Prostate gland (tissue), 2 donors: ENCODE measurements at regions not wholly inside any gene's neighbourhood (a gene's known extent, or its start where the extent isn't known, plus 50 kb on each side); places are given as distances from the start of the nearest gene placed in this dataset.

Experiments used
- POLR2A ChIP-seq: fragments of 450-650 bp; IDR thresholded peaks from one replicate; pipeline ENCODE4 v1.6.1; 2016; ENCODE audit warnings: antibody characterized with exemption, mild to moderate bottlenecking
- POLR2AphosphoS5 ChIP-seq: sonication (generic); formaldehyde crosslinking; IDR thresholded peaks from one replicate; pipeline ENCODE4 v1.6.1; 2017; ENCODE audit warnings: antibody characterized with exemption
- TF ChIP-seq, protein P1 (sequence below), 4 experiments: fragments of 200-600 bp in 2 of 4; fragments of 450-650 bp in 2 of 4; sonication (generic) in 2 of 4; IDR thresholded peaks; 1 replicate in 3 of 4; 2 replicates in 1 of 4; pipeline ENCODE4 v1.5.1; 2016 to 2019; ENCODE audit warnings: antibody characterized with exemption in 4 of 4, mild to moderate bottlenecking in 2 of 4, moderate library complexity in 2 of 4

DNA sequence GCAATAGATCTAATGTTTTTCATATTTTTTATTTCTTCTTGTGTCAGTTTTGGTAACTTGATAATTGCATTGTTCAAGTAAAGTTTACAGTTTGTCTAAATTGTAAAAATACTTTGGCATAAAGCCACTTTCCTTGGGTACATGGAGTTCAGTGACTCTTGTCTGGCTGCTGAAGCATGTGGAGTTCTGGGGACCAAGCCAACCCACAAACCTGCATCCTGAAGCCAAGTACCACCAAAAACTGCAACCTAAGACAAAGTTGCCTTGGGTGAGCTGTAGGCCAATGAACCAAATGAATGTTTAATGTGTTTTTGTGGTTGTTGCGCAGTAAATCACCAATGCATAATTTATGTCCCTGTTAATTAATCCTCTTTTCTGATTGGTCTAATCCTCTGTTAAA is 872.6 kb downstream of the BCL11A start:
- no peak for TF ChIP-seq POLR2AphosphoS5
- TF ChIP-seq, protein P1, sequence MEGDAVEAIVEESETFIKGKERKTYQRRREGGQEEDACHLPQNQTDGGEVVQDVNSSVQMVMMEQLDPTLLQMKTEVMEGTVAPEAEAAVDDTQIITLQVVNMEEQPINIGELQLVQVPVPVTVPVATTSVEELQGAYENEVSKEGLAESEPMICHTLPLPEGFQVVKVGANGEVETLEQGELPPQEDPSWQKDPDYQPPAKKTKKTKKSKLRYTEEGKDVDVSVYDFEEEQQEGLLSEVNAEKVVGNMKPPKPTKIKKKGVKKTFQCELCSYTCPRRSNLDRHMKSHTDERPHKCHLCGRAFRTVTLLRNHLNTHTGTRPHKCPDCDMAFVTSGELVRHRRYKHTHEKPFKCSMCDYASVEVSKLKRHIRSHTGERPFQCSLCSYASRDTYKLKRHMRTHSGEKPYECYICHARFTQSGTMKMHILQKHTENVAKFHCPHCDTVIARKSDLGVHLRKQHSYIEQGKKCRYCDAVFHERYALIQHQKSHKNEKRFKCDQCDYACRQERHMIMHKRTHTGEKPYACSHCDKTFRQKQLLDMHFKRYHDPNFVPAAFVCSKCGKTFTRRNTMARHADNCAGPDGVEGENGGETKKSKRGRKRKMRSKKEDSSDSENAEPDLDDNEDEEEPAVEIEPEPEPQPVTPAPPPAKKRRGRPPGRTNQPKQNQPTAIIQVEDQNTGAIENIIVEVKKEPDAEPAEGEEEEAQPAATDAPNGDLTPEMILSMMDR (IDR thresholded peaks at IDR 0.05): no peak
- TF ChIP-seq POLR2A: no peak
